H9 (cell line): ENCODE measurements at regions not wholly inside any gene's neighbourhood (a gene's known extent, or its start where the extent isn't known, plus 50 kb on each side); places are given as distances from the start of the nearest gene placed in this dataset.

Source experiments
- DNase-seq: peaks from one replicate; pipeline ENCODE4 v3.0.0-alpha.2; 2017
- H2AFZ ChIP-seq: one replicate; pipeline ENCODE4 v1.6.1; 2013; ENCODE audit warnings: mild to moderate bottlenecking, low read length, control low read depth, moderate library complexity
- H2AK5ac ChIP-seq: 2 replicates; pipeline ENCODE4 v1.6.1; 2013; ENCODE audit warnings: low read length, control low read depth, mixed read lengths; ENCODE audit not compliant: insufficient read length
- H2BK120ac ChIP-seq: one replicate; pipeline ENCODE4 v1.6.1; 2013; ENCODE audit warnings: low read depth, mild to moderate bottlenecking, low read length, control low read depth, inconsistent platforms; ENCODE audit not compliant: poor library complexity, severe bottlenecking
- H2BK12ac ChIP-seq: 2 replicates; pipeline ENCODE4 v1.6.1; 2013; ENCODE audit warnings: low read length, control low read depth, mixed read lengths, low read depth; ENCODE audit not compliant: insufficient read length
- H2BK15ac ChIP-seq: 2 replicates; pipeline ENCODE4 v1.6.1; 2013; ENCODE audit warnings: low read depth, low read length, control low read depth
- H2BK20ac ChIP-seq: one replicate; pipeline ENCODE4 v1.6.1; 2013; ENCODE audit warnings: low read depth, mild to moderate bottlenecking, low read length, control low read depth, inconsistent platforms; ENCODE audit not compliant: poor library complexity, severe bottlenecking
- H2BK5ac ChIP-seq: 2 replicates; pipeline ENCODE4 v1.6.1; 2013; ENCODE audit warnings: low read length, control low read depth, mixed read lengths; ENCODE audit not compliant: insufficient read length
- H3K14ac ChIP-seq: 2 replicates; pipeline ENCODE4 v1.6.1; 2013; ENCODE audit warnings: low read length, control low read depth; ENCODE audit not compliant: insufficient read depth
- H3K18ac ChIP-seq: 2 replicates; pipeline ENCODE4 v1.6.1; 2013; ENCODE audit warnings: low read depth, mild to moderate bottlenecking, mixed read lengths, low read length, control low read depth; ENCODE audit not compliant: insufficient read length
- H3K23ac ChIP-seq: 2 replicates; pipeline ENCODE4 v1.6.1; 2013; ENCODE audit warnings: low read length, control low read depth, mixed read lengths, low read depth; ENCODE audit not compliant: insufficient read length
- H3K23me2 ChIP-seq: 2 replicates; pipeline ENCODE4 v1.6.1; 2013; ENCODE audit warnings: low read depth, mild to moderate bottlenecking, mixed read lengths, low read length, control low read depth; ENCODE audit not compliant: insufficient read length, poor library complexity, severe bottlenecking
- H3K27ac ChIP-seq: 2 replicates; pipeline ENCODE4 v1.5.1; 2013; ENCODE audit warnings: low read length, control low read depth, mixed read lengths, low read depth; ENCODE audit not compliant: insufficient read length
- H3K27me3 ChIP-seq: 2 replicates; pipeline ENCODE4 v1.6.1; 2013; ENCODE audit warnings: low read length, control low read depth, inconsistent platforms; ENCODE audit not compliant: insufficient read depth
- H3K4ac ChIP-seq: 2 replicates; pipeline ENCODE4 v1.6.1; 2013; ENCODE audit warnings: low read depth, mild to moderate bottlenecking, control low read depth, inconsistent platforms, low read length, moderate library complexity
- H3K4me1 ChIP-seq: 2 replicates; pipeline ENCODE4 v1.6.1; 2013; ENCODE audit warnings: low read length, control low read depth, inconsistent platforms; ENCODE audit not compliant: insufficient read depth
- H3K4me2 ChIP-seq: 2 replicates; pipeline ENCODE4 v1.6.1; 2013; ENCODE audit warnings: low read length, control low read depth, mixed read lengths; ENCODE audit not compliant: insufficient read length, insufficient read depth
- H3K56ac ChIP-seq: 2 replicates; pipeline ENCODE4 v1.6.1; 2013; ENCODE audit warnings: low read depth, mild to moderate bottlenecking, mixed read lengths, low read length, control low read depth; ENCODE audit not compliant: insufficient read length
- H3K79me1 ChIP-seq: 2 replicates; pipeline ENCODE4 v1.6.1; 2013; ENCODE audit warnings: low read depth, mild to moderate bottlenecking, moderate library complexity, low read length, control low read depth, inconsistent platforms; ENCODE audit not compliant: insufficient read depth, poor library complexity, severe bottlenecking
- H3K79me2 ChIP-seq: 2 replicates; pipeline ENCODE4 v1.6.1; 2013; ENCODE audit warnings: low read length, control low read depth, inconsistent platforms; ENCODE audit not compliant: insufficient read depth
- H3K9ac ChIP-seq: 2 replicates; pipeline ENCODE4 v1.6.1; 2013; ENCODE audit warnings: low read length, control low read depth, mixed read lengths; ENCODE audit not compliant: insufficient read length; ENCODE audit errors: extremely low read depth
- H3K9me3 ChIP-seq: one replicate; pipeline ENCODE4 v1.6.1; 2013; ENCODE audit warnings: low read depth, low read length, inconsistent platforms; ENCODE audit not compliant: control insufficient read depth
- H3T11ph ChIP-seq: one replicate; pipeline ENCODE4 v1.6.1; 2013; ENCODE audit warnings: mild to moderate bottlenecking, low read length, control low read depth, inconsistent platforms
- H4K20me1 ChIP-seq: one replicate; pipeline ENCODE4 v1.6.1; 2013; ENCODE audit not compliant: control insufficient read depth, insufficient read length, insufficient read depth
- H4K5ac ChIP-seq: 2 replicates; pipeline ENCODE4 v1.6.1; 2013; ENCODE audit warnings: low read depth, mild to moderate bottlenecking, mixed read lengths, low read length, control low read depth; ENCODE audit not compliant: insufficient read length
- H4K8ac ChIP-seq: replicated peaks from 2 replicates; pipeline ENCODE4 v1.6.1; 2013; ENCODE audit warnings: low read length, control low read depth, mixed read lengths, low read depth; ENCODE audit not compliant: insufficient read length
- H4K91ac ChIP-seq: 2 replicates; pipeline ENCODE4 v1.6.1; 2013; ENCODE audit warnings: low read depth, mild to moderate bottlenecking, moderate library complexity, mixed read lengths, low read length, control low read depth; ENCODE audit not compliant: insufficient read length
- H3K27ac Mint-ChIP-seq, 3 experiments: 2 replicates in 2 of 3; 3 replicates in 1 of 3; pipeline ENCODE4 v1.8.0; 2020 to 2021; ENCODE audit warnings: mixed read lengths in 3 of 3, mild to moderate bottlenecking in 1 of 3, moderate library complexity in 1 of 3
- H3K27me3 Mint-ChIP-seq: 2 replicates; pipeline ENCODE4 v1.8.0; 2021; ENCODE audit warnings: low read depth, mild to moderate bottlenecking, moderate library complexity, mixed read lengths
- H3K36me3 Mint-ChIP-seq, 3 experiments: 2 replicates in 2 of 3; 3 replicates in 1 of 3; pipeline ENCODE4 v1.8.0; 2020 to 2021; ENCODE audit warnings: low read depth in 3 of 3, mixed read lengths in 3 of 3; ENCODE audit not compliant: insufficient read depth in 1 of 3
- H3K4me1 Mint-ChIP-seq, 2 experiments: 2 replicates each; pipeline ENCODE4 v1.8.0; 2020; ENCODE audit warnings: mixed read lengths in 2 of 2
- H3K4me3 Mint-ChIP-seq, 2 experiments: 2 replicates in 1 of 2; 3 replicates in 1 of 2; pipeline ENCODE4 v1.8.0; 2020 to 2021; ENCODE audit warnings: mild to moderate bottlenecking in 2 of 2, mixed read lengths in 2 of 2, moderate library complexity in 1 of 2
- H3K9me3 Mint-ChIP-seq, 2 experiments: 2 replicates in 1 of 2; 3 replicates in 1 of 2; pipeline ENCODE4 v1.8.0; 2020; ENCODE audit warnings: mild to moderate bottlenecking in 2 of 2, mixed read lengths in 2 of 2, moderate library complexity in 1 of 2
- CTCF ChIP-seq: fragments of 200-600 bp; sonication (generic); conservative IDR thresholded peaks from 3 replicates; pipeline ENCODE4 v1.8.0; 2021; ENCODE audit warnings: antibody characterized with exemption, mild to moderate bottlenecking
- WGBS: extraction: QIAGEN DNeasy Blood & Tissue Kit; methylation state at CpG from one replicate; pipeline ENCODE4 v1.1.7; 2013; ENCODE audit warnings: missing lambda C conversion rate, low lambda C conversion rate, mixed read lengths; ENCODE audit not compliant: insufficient read length; ENCODE audit errors: extremely low coverage; 5-methylcytosine and 5-hydroxymethylcytosine counted together

DNA sequence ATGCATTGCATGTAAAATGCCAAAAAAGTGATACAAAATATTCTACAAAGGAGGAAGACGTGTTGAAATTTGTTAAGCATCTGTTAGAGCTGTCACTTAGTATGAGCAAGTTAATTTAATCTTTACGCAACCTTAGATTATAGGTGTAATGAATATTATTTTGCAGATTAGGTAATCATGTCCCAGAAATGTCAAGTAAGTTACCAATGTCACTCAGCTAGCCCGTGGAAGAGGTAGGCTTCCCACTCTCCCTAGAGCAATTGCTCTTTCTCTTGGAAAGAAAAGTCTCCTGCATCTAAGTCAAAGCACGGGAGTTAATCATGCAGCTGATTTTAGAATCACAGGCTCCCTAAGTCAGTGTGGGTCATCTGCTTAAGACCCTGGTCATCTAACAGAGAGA, 830.4 kb upstream of the IGFBP3 start:
- H3K4me2 ChIP-seq: no peak overlapping the region
- H3K27ac ChIP-seq: no peak overlapping the region
- no peak for TF ChIP-seq CTCF
- no peak overlapping the region for H3K23ac ChIP-seq
- no peak for DNase-seq
- no peaks in the 10 kb centered on the region for H3K9me3 ChIP-seq
- no peak overlapping the region; a peak in 1 of 7 replicates for H3K27ac Mint-ChIP-seq
- H3K14ac ChIP-seq: no peak overlapping the region
- H4K5ac ChIP-seq: no peak overlapping the region
- no peak overlapping the region for H3K18ac ChIP-seq
- no peaks in the 10 kb centered on the region for H3K79me2 ChIP-seq
- H4K20me1 ChIP-seq: no peaks in the 10 kb centered on the region
- no peak overlapping the region for H2BK20ac ChIP-seq
- no peaks in the 10 kb centered on the region for H3K27me3 Mint-ChIP-seq
- H2AFZ ChIP-seq: no peak overlapping the region
- no peak overlapping the region for H3K4me3 Mint-ChIP-seq
- H2BK5ac ChIP-seq: no peak overlapping the region
- no peaks in the 10 kb centered on the region; a peak in 1 of 5 replicates for H3K9me3 Mint-ChIP-seq
- H3K4me1 ChIP-seq: no peaks in the 10 kb centered on the region
- no peaks in the 10 kb centered on the region for H3K36me3 Mint-ChIP-seq
- peaks cover 3 to 8% of the 10 kb centered on the region in 2 experiments; a peak in 2 of 4 replicates for H3K4me1 Mint-ChIP-seq
- H3K27me3 ChIP-seq: no peaks in the 10 kb centered on the region
- H3T11ph ChIP-seq: no peak overlapping the region
- no peak overlapping the region for H4K8ac ChIP-seq
- H3K4ac ChIP-seq: no peak overlapping the region
- no peak overlapping the region for H2BK12ac ChIP-seq
- H3K56ac ChIP-seq: no peak overlapping the region
- H3K79me1 ChIP-seq: no peaks in the 10 kb centered on the region
- no peak overlapping the region for H2BK15ac ChIP-seq
- WGBS: no CpG with 5 or more reads among the region's 4 CpGs
- no peak overlapping the region for H2AK5ac ChIP-seq
- no peak overlapping the region for H2BK120ac ChIP-seq
- no peaks in the 10 kb centered on the region for H3K23me2 ChIP-seq
- H4K91ac ChIP-seq: no peak overlapping the region
- no peak overlapping the region for H3K9ac ChIP-seq
